AG04449 (cell line): ENCODE measurements at regions not wholly inside any gene's neighbourhood (a gene's known extent, or its start where the extent isn't known, plus 50 kb on each side); places are given as distances from the start of the nearest gene placed in this dataset.
A peak's percentile ranks its signal among the peaks of the same experiment; 100 is the strongest.

Experiments used
- CTCF ChIA-PET: fragments of 350-600 bp; formaldehyde crosslinking; extraction: SDS; loops from one replicate; lab custom pipeline; 2021; ENCODE audit warnings: antibody characterized with exemption; lab: Yijun Ruan, JAX
- POLR2A ChIA-PET: fragments of 400-600, 350-600 bp; formaldehyde crosslinking; extraction: SDS; loops from one replicate; lab custom pipeline; 2020; ENCODE audit warnings: antibody characterized with exemption, inconsistent platforms; lab: Yijun Ruan, JAX
- DNase-seq: peaks from one replicate; pipeline ENCODE4 v3.0.0-alpha.2; 2010; ENCODE audit warnings: low read depth, low spot score
- H3K4me3 ChIP-seq: 2 replicates; pipeline ENCODE4 v1.5.1; 2011; ENCODE audit warnings: low read depth, mild to moderate bottlenecking, control low read depth, low read length
- CTCF ChIP-seq: IDR thresholded peaks from one replicate; pipeline ENCODE4 v1.5.1; 2011; ENCODE audit warnings: mild to moderate bottlenecking, moderate library complexity, low read length, control low read depth, inconsistent platforms; ENCODE audit not compliant: insufficient read depth; ENCODE audit errors: missing control alignments

- TF ChIP-seq CTCF, result no peak
- ChIA-PET POLR2A (no interaction called here), CTCF (no interaction called here)
- no peak for DNase-seq
- no peak overlapping the region for H3K4me3 ChIP-seq
Measured at GRCh38 chr6:77038807-77039206, 424.5 kb downstream of the HTR1B start.

- CTCF ChIA-PET, result no interaction called here
- TF ChIP-seq CTCF, result no peak
- no peak for DNase-seq
- POLR2A ChIA-PET, result no interaction called here
- no peak overlapping the region for H3K4me3 ChIP-seq
Measured at GRCh38 chr6:77037439-77037838, 425.9 kb downstream of the HTR1B start.

GRCh38 chr6:77036400-77036799 lies 426.9 kb downstream of the HTR1B start:
- POLR2A ChIA-PET, result no interaction called here
- H3K4me3 ChIP-seq, result no peak overlapping the region
- TF ChIP-seq CTCF, result no peak
- no peak for DNase-seq
- CTCF ChIA-PET, result no interaction called here

- no peak for TF ChIP-seq CTCF
- peak; percentile 70 for DNase-seq
- CTCF ChIA-PET, result interaction anchor here (1.4 kb wide), 1 partner anchor 11 kb away, joined by 3 read pairs; no protein-coding TSS in a partner anchor
- H3K4me3 ChIP-seq, result no peak overlapping the region
- POLR2A ChIA-PET, result interaction anchor here (1.1 kb wide), 1 partner anchor 259 kb away, joined by 3 read pairs; no protein-coding TSS in a partner anchor
Measured at GRCh38 chr6:77034161-77034560, 429.1 kb downstream of the HTR1B start.

- H3K4me3 ChIP-seq, result no peak overlapping the region
- ChIA-PET CTCF (no interaction called here), POLR2A (no interaction called here)
- no peak for TF ChIP-seq CTCF
- DNase-seq, result no peak
Measured at GRCh38 chr6:77030929-77031674, 432.2 kb downstream of the HTR1B start.

- TF ChIP-seq CTCF, result no peak
- DNase-seq, result no peak
- H3K4me3 ChIP-seq, result no peak overlapping the region
- POLR2A ChIA-PET, result no interaction called here
- CTCF ChIA-PET, result no interaction called here
Measured at GRCh38 chr6:77026341-77026740, 436.9 kb downstream of the HTR1B start.
